ENCODE measurements at regions not wholly inside any gene's neighbourhood (a gene's known extent, or its start where the extent isn't known, plus 50 kb on each side); places are given as distances from the start of the nearest gene placed in this dataset.

DNA sequence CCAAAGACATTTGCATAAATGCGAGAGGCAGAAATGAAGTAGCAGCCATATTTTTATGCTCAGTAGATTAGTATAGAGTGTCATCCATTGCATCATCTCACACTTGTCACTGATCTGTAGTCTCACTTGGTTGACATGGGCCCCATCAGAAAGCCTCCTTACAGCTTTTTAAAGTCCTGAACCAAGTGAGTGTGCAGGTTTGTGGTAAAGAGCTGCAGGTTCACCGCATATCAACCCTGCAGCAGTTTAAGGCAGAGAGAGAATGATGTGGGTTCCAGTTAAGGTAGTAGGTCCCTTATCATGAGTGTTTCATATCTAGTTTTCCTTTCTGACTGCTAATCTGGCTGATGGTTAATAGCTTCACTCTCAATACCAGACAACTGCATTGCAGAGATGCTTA, 1080.3 kb downstream of the NR2F1-AS1 start:
- Histone ChIP-seq H3K9me3 (no peaks in the 10 kb centered on the region), H3K4me1 (no peaks in the 10 kb centered on the region), H3K27ac (no peak overlapping the region), H3K36me3 (no peaks in the 10 kb centered on the region), H3K27me3 (no peaks in the 10 kb centered on the region), H3K4me3 (no peak overlapping the region)
- DNase-seq (no peak), ATAC-seq (no peak)
- intact Hi-C loops (cut with DNase I; ENCODE audit: low total_unique reads) (no loop called here), in situ Hi-C loops (cut with MboI; ENCODE audit: low sequenced_read_pairs in 4 of 4) (no loop called here)
- TF ChIP-seq, protein P1, sequence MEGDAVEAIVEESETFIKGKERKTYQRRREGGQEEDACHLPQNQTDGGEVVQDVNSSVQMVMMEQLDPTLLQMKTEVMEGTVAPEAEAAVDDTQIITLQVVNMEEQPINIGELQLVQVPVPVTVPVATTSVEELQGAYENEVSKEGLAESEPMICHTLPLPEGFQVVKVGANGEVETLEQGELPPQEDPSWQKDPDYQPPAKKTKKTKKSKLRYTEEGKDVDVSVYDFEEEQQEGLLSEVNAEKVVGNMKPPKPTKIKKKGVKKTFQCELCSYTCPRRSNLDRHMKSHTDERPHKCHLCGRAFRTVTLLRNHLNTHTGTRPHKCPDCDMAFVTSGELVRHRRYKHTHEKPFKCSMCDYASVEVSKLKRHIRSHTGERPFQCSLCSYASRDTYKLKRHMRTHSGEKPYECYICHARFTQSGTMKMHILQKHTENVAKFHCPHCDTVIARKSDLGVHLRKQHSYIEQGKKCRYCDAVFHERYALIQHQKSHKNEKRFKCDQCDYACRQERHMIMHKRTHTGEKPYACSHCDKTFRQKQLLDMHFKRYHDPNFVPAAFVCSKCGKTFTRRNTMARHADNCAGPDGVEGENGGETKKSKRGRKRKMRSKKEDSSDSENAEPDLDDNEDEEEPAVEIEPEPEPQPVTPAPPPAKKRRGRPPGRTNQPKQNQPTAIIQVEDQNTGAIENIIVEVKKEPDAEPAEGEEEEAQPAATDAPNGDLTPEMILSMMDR (IDR thresholded peaks at IDR 0.05 in 4 of 5, conservative IDR thresholded peaks at IDR 0.05 in 1 of 5): no peak
- TF ChIP-seq POLR2A (IDR thresholded peaks at IDR 0.05): no peak

DNA sequence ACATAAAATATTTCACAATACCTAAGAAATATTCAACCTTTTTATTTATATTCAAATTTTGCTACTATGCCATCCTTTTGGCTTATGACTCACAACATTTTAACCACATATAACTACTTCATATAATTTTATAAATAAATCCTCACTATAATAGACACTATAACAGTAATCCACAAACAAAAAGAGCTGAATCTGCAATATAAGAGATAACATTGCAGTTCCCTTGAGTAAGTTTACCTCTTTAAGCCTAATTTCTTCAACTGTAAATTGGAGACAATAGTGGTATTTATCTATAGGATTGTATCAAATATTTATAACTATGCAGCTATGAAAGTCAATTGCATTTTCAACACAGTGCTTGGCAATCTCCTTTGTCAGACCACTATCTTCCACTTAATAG, 1084.5 kb downstream of the NR2F1-AS1 start:
- Histone ChIP-seq H3K9me3 (no peaks in the 10 kb centered on the region), H3K4me3 (no peak overlapping the region), H3K4me1 (no peaks in the 10 kb centered on the region), H3K36me3 (no peaks in the 10 kb centered on the region), H3K27ac (no peak overlapping the region), H3K27me3 (no peaks in the 10 kb centered on the region)
- intact Hi-C loops (cut with DNase I; ENCODE audit: low total_unique reads): no loop called here
- in situ Hi-C loops (cut with MboI; ENCODE audit: low sequenced_read_pairs in 4 of 4): no loop called here
- ATAC-seq (no peak), DNase-seq (no peak)
- TF ChIP-seq, protein P1 (IDR thresholded peaks at IDR 0.05 in 4 of 5, conservative IDR thresholded peaks at IDR 0.05 in 1 of 5): no peak
- TF ChIP-seq POLR2A (IDR thresholded peaks at IDR 0.05): no peak

DNA sequence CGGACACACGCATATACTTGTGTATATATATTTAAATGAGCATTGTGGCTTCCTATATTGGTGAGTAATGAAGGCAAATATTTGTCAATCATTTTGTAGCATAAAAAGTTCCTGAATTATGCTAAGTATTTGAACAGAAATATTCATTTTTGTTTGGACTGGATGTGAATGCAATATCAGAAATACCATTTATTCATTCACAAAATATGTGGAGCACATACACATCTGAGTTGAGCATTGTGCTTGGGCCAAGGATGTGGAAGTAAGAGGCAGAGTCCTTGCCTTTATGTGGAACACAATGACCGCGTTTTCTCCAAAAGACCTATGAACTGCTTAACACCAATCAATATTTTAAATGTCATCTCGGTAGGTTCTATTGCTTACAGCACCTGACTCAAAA, 1086.5 kb downstream of the NR2F1-AS1 start:
- intact Hi-C loops (cut with DNase I; ENCODE audit: low total_unique reads) (no loop called here), in situ Hi-C loops (cut with MboI; ENCODE audit: low sequenced_read_pairs in 4 of 4) (no loop called here)
- H3K9me3 ChIP-seq: no peaks in the 10 kb centered on the region
- H3K27me3 ChIP-seq: no peaks in the 10 kb centered on the region
- H3K27ac ChIP-seq: no peak overlapping the region
- no peak for TF ChIP-seq POLR2A (IDR thresholded peaks at IDR 0.05)
- TF ChIP-seq, protein P1 (IDR thresholded peaks at IDR 0.05 in 4 of 5, conservative IDR thresholded peaks at IDR 0.05 in 1 of 5): no peak
- H3K4me1 ChIP-seq: no peaks in the 10 kb centered on the region
- DNase-seq (no peak), ATAC-seq (no peak)
- H3K4me3 ChIP-seq: no peak overlapping the region
- H3K36me3 ChIP-seq: no peaks in the 10 kb centered on the region

DNA sequence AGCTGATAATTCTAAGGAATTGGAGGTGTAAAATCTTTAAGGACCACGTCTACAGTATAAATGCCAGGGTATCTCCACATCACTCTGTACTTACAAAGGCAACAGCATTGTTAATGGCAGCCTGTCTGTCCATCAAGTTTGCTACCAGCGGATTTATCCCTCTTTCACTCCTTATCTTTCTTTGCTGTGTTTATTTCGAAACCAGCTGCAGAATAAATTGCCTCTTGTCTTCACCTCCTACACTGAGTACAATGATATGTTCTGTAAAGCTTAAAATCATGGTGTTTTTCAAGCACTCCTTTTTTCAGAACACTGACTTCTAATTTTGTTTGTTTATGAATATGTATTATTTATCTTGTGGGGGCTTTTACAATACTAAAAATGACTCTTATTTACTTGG, 1088.1 kb downstream of the NR2F1-AS1 start:
- intact Hi-C loops (cut with DNase I; ENCODE audit: low total_unique reads): no loop called here

DNA sequence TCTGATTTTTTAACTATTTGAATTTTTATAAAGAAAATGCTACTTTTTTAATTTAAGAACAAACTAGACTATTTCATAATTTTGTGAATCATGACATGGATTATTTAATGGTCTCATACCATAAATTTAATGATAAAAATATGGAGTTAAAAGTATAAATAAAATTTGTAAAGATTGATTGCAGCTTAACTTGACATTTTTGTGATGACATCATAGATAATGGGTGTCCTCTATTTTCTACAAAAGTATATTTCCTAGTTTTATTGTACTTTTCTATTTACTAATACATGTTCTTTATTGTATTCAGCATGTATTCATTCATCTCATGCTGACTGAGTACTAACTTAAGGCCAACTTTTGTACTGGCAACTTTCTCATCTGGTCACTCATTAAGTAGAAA, 1096.5 kb downstream of the NR2F1-AS1 start:
- no peaks in the 10 kb centered on the region for H3K36me3 ChIP-seq
- H3K27me3 ChIP-seq: no peaks in the 10 kb centered on the region
- intact Hi-C loops (cut with DNase I; ENCODE audit: low total_unique reads) (no loop called here), in situ Hi-C loops (cut with MboI; ENCODE audit: low sequenced_read_pairs in 4 of 4) (no loop called here)
- TF ChIP-seq, protein P1 (IDR thresholded peaks at IDR 0.05 in 4 of 5, conservative IDR thresholded peaks at IDR 0.05 in 1 of 5): no peak
- TF ChIP-seq POLR2A (IDR thresholded peaks at IDR 0.05): no peak
- H3K4me3 ChIP-seq: no peak overlapping the region
- no peaks in the 10 kb centered on the region for H3K4me1 ChIP-seq
- ATAC-seq (no peak), DNase-seq (no peak)
- H3K9me3 ChIP-seq: no peaks in the 10 kb centered on the region
- no peak overlapping the region for H3K27ac ChIP-seq

More for the DNA sequence above, 1088.1 kb downstream of the NR2F1-AS1 start:
- no peaks in the 10 kb centered on the region for H3K4me1 ChIP-seq
- no peak overlapping the region for H3K4me3 ChIP-seq
- H3K9me3 ChIP-seq: no peaks in the 10 kb centered on the region
- TF ChIP-seq POLR2A (IDR thresholded peaks at IDR 0.05): no peak
- TF ChIP-seq, protein P1 (IDR thresholded peaks at IDR 0.05 in 4 of 5, conservative IDR thresholded peaks at IDR 0.05 in 1 of 5): no peak
- no peak for DNase-seq
- H3K27ac ChIP-seq: no peak overlapping the region
- ATAC-seq: no peak
- in situ Hi-C loops (cut with MboI; ENCODE audit: low sequenced_read_pairs in 4 of 4): no loop called here
- H3K27me3 ChIP-seq: no peaks in the 10 kb centered on the region
- H3K36me3 ChIP-seq: no peaks in the 10 kb centered on the region
